Stomach smooth muscle (tissue), 2 donors: ENCODE measurements at regions not wholly inside any gene's neighbourhood (a gene's known extent, or its start where the extent isn't known, plus 50 kb on each side); places are given as distances from the start of the nearest gene placed in this dataset.

Source experiments
- H3K27ac ChIP-seq: one replicate; pipeline ENCODE4 v1.7.0; 2013; ENCODE audit warnings: mild to moderate bottlenecking, low read length, inconsistent platforms
- H3K27me3 ChIP-seq, 2 donors: one replicate each; pipeline ENCODE4 v1.7.0; 2013; ENCODE audit warnings: low read length in 2 of 2; ENCODE audit not compliant: insufficient read depth in 2 of 2, control insufficient read depth in 1 of 2
- H3K36me3 ChIP-seq, 2 donors: one replicate each; pipeline ENCODE4 v1.7.0; 2013; ENCODE audit warnings: low read length in 2 of 2; ENCODE audit not compliant: control insufficient read depth in 2 of 2, insufficient read depth in 2 of 2
- H3K4me1 ChIP-seq: one replicate; pipeline ENCODE4 v1.7.0; 2013; ENCODE audit warnings: low read length; ENCODE audit not compliant: control insufficient read depth, insufficient read depth
- H3K4me3 ChIP-seq, 2 donors: one replicate each; pipeline ENCODE4 v1.7.0; 2013; ENCODE audit warnings: low read length in 2 of 2
- H3K9ac ChIP-seq, 2 donors: one replicate each; pipeline ENCODE4 v1.7.0; 2013; ENCODE audit warnings: low read length in 2 of 2, mild to moderate bottlenecking in 1 of 2
- H3K9me3 ChIP-seq, 2 donors: one replicate each; pipeline ENCODE4 v1.7.0; 2013; ENCODE audit warnings: low read length in 2 of 2; ENCODE audit not compliant: control insufficient read depth in 2 of 2
- donor health status: healthy.
- donor health status: Pancreatic carcinoma.

DNA sequence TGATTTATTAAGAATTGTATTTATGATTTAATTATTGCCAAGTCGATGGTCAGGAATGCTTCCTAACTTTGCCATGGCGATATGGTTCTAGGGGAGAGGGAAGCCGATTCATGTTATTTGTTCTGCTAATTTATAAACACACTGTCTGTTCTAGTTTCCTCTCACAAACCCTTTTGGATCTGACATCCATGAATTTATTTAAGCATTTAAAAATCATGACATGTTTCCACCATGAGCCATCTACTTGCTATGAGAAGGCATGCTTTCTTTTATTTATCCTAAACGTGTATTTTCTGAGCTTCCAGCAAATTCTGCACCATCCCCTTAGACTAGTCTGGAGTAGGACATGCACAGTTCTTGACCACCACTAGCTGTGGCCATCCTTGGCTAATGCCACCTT lies 136.6 kb upstream of the STC2 start:
- Histone ChIP-seq H3K36me3 (no peaks in the 10 kb centered on the region), H3K9ac (no peak overlapping the region), H3K9me3 (peaks cover 0 to 5% of the 10 kb centered on the region in 2 donors), H3K4me1 (no peaks in the 10 kb centered on the region), H3K4me3 (no peak overlapping the region), H3K27me3 (no peaks in the 10 kb centered on the region), H3K27ac (no peak overlapping the region)

DNA sequence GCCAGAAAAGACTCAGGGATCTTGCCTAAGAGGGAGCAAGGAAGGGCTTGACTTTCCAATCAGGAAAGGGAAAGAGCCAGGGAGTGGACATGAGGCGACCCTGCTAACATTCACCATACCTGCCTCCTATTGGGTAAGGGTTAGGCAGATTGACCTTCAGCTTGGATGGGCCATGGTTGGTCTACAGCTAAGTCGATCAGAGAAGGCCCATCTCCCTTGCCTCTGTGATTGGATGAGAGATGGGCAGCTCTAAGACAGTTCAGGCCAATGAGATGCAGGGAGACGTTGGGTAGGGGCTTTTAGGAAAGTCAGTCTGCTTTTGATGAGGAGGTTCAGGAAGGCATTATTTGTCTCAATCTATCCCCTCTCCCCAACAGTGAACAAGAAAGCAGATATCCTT lies 135.0 kb upstream of the STC2 start:
- Histone ChIP-seq H3K4me3 (no peak overlapping the region), H3K9ac (no peak overlapping the region), H3K27me3 (no peaks in the 10 kb centered on the region), H3K27ac (no peak overlapping the region), H3K4me1 (no peaks in the 10 kb centered on the region), H3K36me3 (no peaks in the 10 kb centered on the region), H3K9me3 (peaks cover 0 to 5% of the 10 kb centered on the region in 2 donors)

DNA sequence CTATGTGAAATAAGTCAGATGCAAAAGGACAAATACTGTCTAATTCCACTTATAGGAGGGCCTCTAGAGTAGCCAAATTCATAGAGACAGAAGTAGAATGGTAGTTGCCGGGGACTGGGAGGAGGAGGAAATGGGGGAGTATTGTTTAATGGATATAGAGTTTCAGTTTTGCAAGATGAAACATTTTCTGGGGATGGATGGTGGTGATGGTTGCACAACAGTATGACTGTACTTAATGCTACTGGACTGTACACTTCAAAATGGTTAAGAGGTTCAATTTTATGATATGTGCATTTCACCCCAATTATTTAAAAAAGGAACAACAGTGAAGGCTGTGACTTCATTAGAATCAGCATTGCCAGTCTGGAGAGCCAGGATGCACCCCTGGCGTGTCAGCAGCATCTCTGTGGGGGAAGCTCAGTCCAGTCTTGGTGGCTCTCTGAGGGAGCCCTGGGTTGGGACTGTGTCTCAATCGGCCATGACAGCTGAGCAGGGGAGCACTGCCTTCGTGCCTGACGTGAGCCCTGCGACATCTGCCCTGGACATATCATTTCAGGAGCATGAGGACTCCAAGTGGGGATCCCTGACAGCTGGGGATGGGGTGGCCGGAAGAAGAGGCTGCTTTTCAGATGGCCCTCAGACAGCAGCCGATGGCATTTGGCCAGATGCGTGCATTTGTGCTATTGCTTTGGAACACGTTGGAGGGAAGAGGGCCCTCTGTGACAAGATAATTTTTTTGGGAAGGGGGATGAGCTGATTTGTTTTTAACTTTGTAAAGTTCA lies 130.8 kb upstream of the STC2 start:
- Histone ChIP-seq H3K4me3 (no peak overlapping the region), H3K4me1 (no peaks in the 10 kb centered on the region), H3K27ac (no peak overlapping the region), H3K9me3 (no peaks in the 10 kb centered on the region), H3K36me3 (no peaks in the 10 kb centered on the region), H3K27me3 (peaks cover 0 to 4% of the 10 kb centered on the region in 2 donors), H3K9ac (no peak overlapping the region)

DNA sequence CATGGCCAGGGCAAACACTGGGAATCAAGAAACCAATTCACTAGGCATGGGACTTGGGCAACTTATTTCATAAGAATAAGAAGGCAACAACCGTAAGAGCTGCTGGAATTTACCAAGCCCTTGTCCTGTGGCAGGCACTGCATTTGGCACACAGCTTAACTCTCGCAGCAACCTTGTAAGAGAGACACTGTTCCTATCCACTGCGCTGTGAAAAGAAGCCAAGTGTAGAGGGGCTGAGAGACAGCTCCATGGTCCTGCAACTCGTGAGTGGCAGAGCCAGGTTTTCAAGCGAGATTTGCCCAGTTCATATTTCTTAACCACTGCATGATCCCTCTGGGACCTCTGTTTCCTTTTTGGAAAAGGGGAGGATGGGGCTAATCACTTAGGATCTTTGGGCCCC lies 129.3 kb upstream of the STC2 start:
- H3K4me3 ChIP-seq: no peak overlapping the region
- no peak overlapping the region for H3K9ac ChIP-seq
- H3K36me3 ChIP-seq: no peaks in the 10 kb centered on the region
- no peak overlapping the region for H3K27ac ChIP-seq
- H3K27me3 ChIP-seq: peaks cover 0 to 4% of the 10 kb centered on the region in 2 donors
- no peaks in the 10 kb centered on the region for H3K4me1 ChIP-seq
- H3K9me3 ChIP-seq: no peaks in the 10 kb centered on the region

DNA sequence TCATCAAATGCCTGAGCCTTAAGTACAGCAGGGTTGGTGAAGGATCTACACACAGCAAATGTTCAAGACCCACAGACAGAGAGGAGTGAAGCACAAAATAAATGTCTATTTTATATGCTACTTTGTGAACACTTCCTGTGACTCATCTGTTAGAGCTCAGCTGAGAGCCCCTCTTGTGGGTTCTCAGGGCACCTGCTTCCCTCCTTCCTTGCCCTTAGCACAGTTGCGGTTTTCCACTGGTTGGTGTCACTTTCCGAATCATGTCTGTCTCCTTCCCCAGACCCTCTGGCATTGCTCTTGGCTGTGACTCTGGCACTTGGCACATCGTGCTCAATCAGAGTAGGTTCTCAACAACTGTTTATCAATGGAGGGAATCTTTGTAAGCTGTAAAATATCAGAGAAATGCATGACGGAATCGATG lies 128.5 kb upstream of the STC2 start:
- H3K36me3 ChIP-seq: no peaks in the 10 kb centered on the region
- H3K27ac ChIP-seq: no peak overlapping the region
- H3K4me1 ChIP-seq: no peaks in the 10 kb centered on the region
- H3K9ac ChIP-seq: no peak overlapping the region
- no peak overlapping the region for H3K4me3 ChIP-seq
- H3K9me3 ChIP-seq: no peaks in the 10 kb centered on the region
- H3K27me3 ChIP-seq: peaks cover 0 to 4% of the 10 kb centered on the region in 2 donors

DNA sequence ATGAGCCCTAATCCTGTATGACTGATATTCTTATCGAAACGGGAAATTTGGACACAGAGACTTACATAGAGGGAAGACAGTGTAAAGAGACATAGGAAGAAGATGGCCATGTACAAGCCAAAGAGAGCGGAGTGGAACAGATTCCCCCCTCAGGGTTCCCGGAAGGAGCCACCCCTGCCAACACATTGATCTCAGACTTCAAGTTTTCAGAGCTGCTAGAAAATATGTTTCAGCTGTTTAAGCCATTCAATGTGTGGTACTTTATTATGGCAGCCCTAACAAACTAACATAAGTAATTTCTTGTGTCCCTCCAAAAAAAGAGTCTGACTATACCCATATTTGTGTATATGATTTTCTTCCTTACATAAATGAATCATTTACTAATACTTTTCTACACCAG lies 128.0 kb upstream of the STC2 start:
- H3K27ac ChIP-seq: no peak overlapping the region
- peaks cover 0 to 4% of the 10 kb centered on the region in 2 donors for H3K27me3 ChIP-seq

DNA sequence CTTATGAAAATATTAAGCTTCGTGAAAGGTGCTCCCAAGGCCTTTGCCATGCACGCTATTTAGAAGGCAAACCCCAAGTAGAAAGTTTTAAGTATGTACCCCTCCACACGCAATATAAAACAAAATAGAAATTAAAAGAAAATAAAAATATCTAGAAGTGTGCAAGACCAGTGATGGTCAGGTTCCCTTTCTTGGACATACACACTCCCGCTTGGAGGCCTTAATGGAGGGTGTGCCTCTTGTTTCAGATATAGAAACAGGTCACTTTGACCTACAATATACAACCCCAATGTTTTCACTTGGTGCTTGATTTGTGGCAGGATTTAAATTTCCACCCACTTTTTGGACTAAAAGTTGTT lies 127.4 kb upstream of the STC2 start:
- Histone ChIP-seq H3K27me3 (peaks cover 0 to 4% of the 10 kb centered on the region in 2 donors), H3K4me3 (no peak overlapping the region), H3K9ac (no peak overlapping the region), H3K9me3 (no peaks in the 10 kb centered on the region), H3K4me1 (no peaks in the 10 kb centered on the region), H3K36me3 (no peaks in the 10 kb centered on the region), H3K27ac (no peak overlapping the region)

More for the DNA sequence above, 128.0 kb upstream of the STC2 start:
- Histone ChIP-seq H3K9me3 (no peaks in the 10 kb centered on the region), H3K9ac (no peak overlapping the region), H3K4me3 (no peak overlapping the region), H3K4me1 (no peaks in the 10 kb centered on the region), H3K36me3 (no peaks in the 10 kb centered on the region)

DNA sequence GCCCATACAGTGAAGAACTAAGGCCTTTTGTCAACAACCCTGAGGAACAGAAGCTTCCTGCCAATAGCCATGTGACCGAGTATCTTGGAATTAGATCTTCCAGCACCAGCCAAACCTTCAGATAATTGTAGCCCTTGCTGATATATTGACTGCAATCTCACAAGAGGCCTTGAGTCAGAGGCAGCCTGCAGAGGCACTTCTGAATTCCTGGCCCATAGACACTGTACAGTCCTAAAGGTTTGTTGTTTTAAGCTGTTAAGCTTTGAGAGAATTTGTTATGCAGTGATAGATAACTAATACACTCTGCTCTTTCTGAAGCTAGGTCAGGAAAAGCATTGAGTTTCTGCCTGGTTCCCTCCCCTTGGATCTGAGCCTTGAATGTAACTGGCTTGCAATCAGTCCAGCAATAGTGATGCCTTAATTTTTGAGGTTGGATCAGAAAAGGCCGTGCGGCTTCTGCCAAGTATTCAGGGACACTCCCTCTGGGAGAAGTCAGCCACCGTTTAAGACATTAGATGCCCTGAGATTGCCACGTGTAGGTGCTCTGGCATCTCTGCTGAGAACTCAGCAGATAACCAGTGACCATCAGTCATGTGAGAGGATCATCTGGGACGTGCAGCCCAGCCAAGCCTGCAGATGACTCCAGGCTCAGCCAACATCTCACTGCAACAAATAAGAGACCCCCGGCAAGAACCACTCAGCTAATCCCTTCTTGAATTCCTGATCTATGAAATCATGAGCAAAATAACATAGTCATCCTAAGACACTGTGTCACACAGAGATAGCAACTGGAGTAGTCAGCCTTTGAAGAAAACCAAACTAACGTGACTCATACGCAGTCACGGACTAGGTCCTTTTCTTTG lies 126.8 kb upstream of the STC2 start:
- Histone ChIP-seq H3K27me3 (peaks cover 0 to 4% of the 10 kb centered on the region in 2 donors), H3K9me3 (no peaks in the 10 kb centered on the region), H3K4me3 (no peak overlapping the region), H3K36me3 (no peaks in the 10 kb centered on the region), H3K9ac (no peak overlapping the region), H3K4me1 (no peaks in the 10 kb centered on the region), H3K27ac (no peak overlapping the region)

DNA sequence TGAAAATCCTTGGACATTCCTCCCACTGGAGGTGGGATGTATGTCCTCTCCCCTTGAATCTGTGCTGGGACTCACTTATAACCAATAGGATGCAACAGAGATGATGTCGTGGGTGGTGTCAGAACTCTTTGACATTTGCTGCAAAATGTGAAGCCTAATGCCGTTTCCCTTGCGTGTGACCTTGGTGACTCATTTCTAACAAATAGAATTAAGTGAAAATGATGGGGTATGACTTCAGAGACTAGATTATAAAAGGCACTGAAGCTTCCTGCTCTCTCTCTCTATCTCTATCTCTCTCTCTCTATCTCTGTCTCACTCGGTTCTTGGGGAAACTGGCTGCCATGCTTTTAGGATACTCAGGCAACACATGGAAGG lies 126.1 kb upstream of the STC2 start:
- H3K27me3 ChIP-seq: peaks cover 0 to 4% of the 10 kb centered on the region in 2 donors
- no peaks in the 10 kb centered on the region for H3K9me3 ChIP-seq
- no peak overlapping the region for H3K9ac ChIP-seq
- no peak overlapping the region for H3K27ac ChIP-seq
- H3K4me3 ChIP-seq: no peak overlapping the region
- no peaks in the 10 kb centered on the region for H3K36me3 ChIP-seq
- no peaks in the 10 kb centered on the region for H3K4me1 ChIP-seq

DNA sequence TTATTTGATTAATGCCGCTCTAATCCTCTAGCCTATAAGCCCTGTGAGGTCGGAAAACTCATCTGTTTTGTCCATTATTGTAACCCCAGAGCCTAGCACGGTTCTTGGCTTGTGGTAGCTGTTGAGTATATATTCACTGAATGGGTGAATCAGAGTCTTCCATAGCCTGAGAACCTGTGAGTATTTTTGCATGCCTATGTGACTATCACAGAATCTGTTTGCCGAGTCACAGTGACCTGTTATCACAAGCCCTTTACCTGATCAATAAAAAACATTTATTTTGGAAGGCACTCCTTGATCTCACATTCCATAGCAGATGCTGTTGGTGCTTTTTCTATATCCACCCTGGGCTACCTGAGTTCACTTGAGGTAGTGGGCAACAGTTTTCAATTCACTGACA lies 125.0 kb upstream of the STC2 start:
- peaks cover 0 to 4% of the 10 kb centered on the region in 2 donors for H3K27me3 ChIP-seq
- no peaks in the 10 kb centered on the region for H3K36me3 ChIP-seq
- H3K27ac ChIP-seq: no peak overlapping the region
- H3K9me3 ChIP-seq: no peaks in the 10 kb centered on the region
- no peaks in the 10 kb centered on the region for H3K4me1 ChIP-seq
- H3K4me3 ChIP-seq: no peak overlapping the region
- no peak overlapping the region for H3K9ac ChIP-seq
